HG03097 (cell line): ENCODE measurements at regions not wholly inside any gene's neighbourhood (a gene's known extent, or its start where the extent isn't known, plus 50 kb on each side); places are given as distances from the start of the nearest gene placed in this dataset.

Experiments used
- ATAC-seq: cut with Tn5 transposase; IDR thresholded peaks from one replicate; pipeline ENCODE4 v1.9.1; 2021; ENCODE audit not compliant: unreplicated experiment, low FRiP score

GRCh38 chr16:52238710-52239109 is 308.2 kb downstream of the TOX3 start:
- ATAC-seq = no peak

- no peak for ATAC-seq
Measured at GRCh38 chr16:52237823-52238222, 309.1 kb downstream of the TOX3 start.

GRCh38 chr16:52235186-52235585 is 311.8 kb downstream of the TOX3 start:
- ATAC-seq = no peak

GRCh38 chr16:52234626-52235025 is 312.3 kb downstream of the TOX3 start:
- ATAC-seq = no peak

- no peak for ATAC-seq
Measured at GRCh38 chr16:52229471-52229870, 317.5 kb downstream of the TOX3 start.

GRCh38 chr16:52227851-52228250 is 319.1 kb downstream of the TOX3 start:
- ATAC-seq = no peak

GRCh38 chr16:52212841-52213240 is 334.1 kb downstream of the TOX3 start:
- no peak for ATAC-seq

GRCh38 chr16:52209227-52209626 is 337.7 kb downstream of the TOX3 start:
- no peak for ATAC-seq

GRCh38 chr16:52203096-52203495 is 343.8 kb downstream of the TOX3 start:
- ATAC-seq = no peak

GRCh38 chr16:52193441-52193840 is 353.5 kb downstream of the TOX3 start:
- no peak for ATAC-seq

- ATAC-seq = no peak
Measured at GRCh38 chr16:52191531-52192134, 355.3 kb downstream of the TOX3 start.

- no peak for ATAC-seq
Measured at GRCh38 chr16:52184336-52184735, 362.6 kb downstream of the TOX3 start.

- ATAC-seq = no peak
Measured at GRCh38 chr16:52182840-52183239, 364.1 kb downstream of the TOX3 start.

GRCh38 chr16:52174168-52174567 is 372.8 kb downstream of the TOX3 start:
- no peak for ATAC-seq

GRCh38 chr16:52171481-52171880 is 375.5 kb downstream of the TOX3 start:
- ATAC-seq = no peak

- ATAC-seq = no peak
Measured at GRCh38 chr16:52167328-52167727, 379.6 kb downstream of the TOX3 start.

GRCh38 chr16:52165961-52166360 is 381.0 kb downstream of the TOX3 start:
- no peak for ATAC-seq

- no peak for ATAC-seq
Measured at GRCh38 chr16:52149003-52149402, 397.9 kb downstream of the TOX3 start.

- no peak for ATAC-seq
Measured at GRCh38 chr16:52141871-52142270, 405.1 kb downstream of the TOX3 start.

- no peak for ATAC-seq
Measured at GRCh38 chr16:52128361-52128760, 418.6 kb downstream of the TOX3 start.

GRCh38 chr16:52123842-52124241 is 423.1 kb downstream of the TOX3 start:
- no peak for ATAC-seq

GRCh38 chr16:52123061-52123839 is 423.7 kb downstream of the TOX3 start:
- ATAC-seq = no peak
